Adrenal gland (tissue), 9 donors: ENCODE measurements at regions not wholly inside any gene's neighbourhood (a gene's known extent, or its start where the extent isn't known, plus 50 kb on each side); places are given as distances from the start of the nearest gene placed in this dataset.

Experiments
- DNase-seq, 7 donors: peaks; one replicate each; pipeline ENCODE4 v3.0.0-alpha.2; 2019 to 2020
- H3K27ac ChIP-seq, 5 donors: fragments of 200-600 bp; sonication (generic) in 4 of 5; 1 replicate in 3 of 5; 2 replicates in 2 of 5; pipeline versions ENCODE4 v1.5.1 to v1.8.0; 2016 to 2020; ENCODE audit warnings: mild to moderate bottlenecking in 1 of 5
- H3K27me3 ChIP-seq: fragments of 200-600 bp; 2 replicates; pipeline ENCODE4 v1.8.0; 2021
- H3K36me3 ChIP-seq, 2 donors: fragments of 200-600 bp; replicated peaks in 1 of 2; 1 replicate in 1 of 2; 2 replicates in 1 of 2; pipeline versions ENCODE4 v1.5.1 to v1.8.0; 2018 to 2022
- H3K4me1 ChIP-seq, 2 donors: fragments of 200-600 bp; replicated peaks in 1 of 2; 1 replicate in 1 of 2; 2 replicates in 1 of 2; pipeline versions ENCODE4 v1.5.1 to v1.8.0; 2018 to 2021
- H3K4me3 ChIP-seq, 4 donors: fragments of 200-600 bp; sonication (generic) in 3 of 4; one replicate each; pipeline ENCODE4 v1.5.1; 2016 to 2018
- H3K9me3 ChIP-seq, 3 donors: fragments of 200-600 bp; sonication (generic) in 1 of 3; replicated peaks in 1 of 3; 1 replicate in 2 of 3; 2 replicates in 1 of 3; pipeline versions ENCODE4 v1.5.1 to v1.8.0; 2016 to 2021
- CTCF ChIP-seq, 6 experiments: fragments of 450-650 bp in 4 of 6; fragments of 200-600 bp in 2 of 6; sonication (generic) in 1 of 6; IDR thresholded peaks; 1 replicate in 5 of 6; 2 replicates in 1 of 6; pipeline versions ENCODE4 v1.5.1 to v1.8.0; 2016 to 2021; ENCODE audit warnings: antibody characterized with exemption in 6 of 6, mild to moderate bottlenecking in 2 of 6, moderate library complexity in 1 of 6
- POLR2A ChIP-seq, 2 donors: fragments of 450-650 bp; IDR thresholded peaks; one replicate each; pipeline ENCODE4 v1.6.1; 2017; ENCODE audit warnings: antibody characterized with exemption in 2 of 2, mild to moderate bottlenecking in 2 of 2, moderate library complexity in 1 of 2
- WGBS, 4 donors: extraction: QIAGEN DNeasy Blood & Tissue Kit in 2 of 4; methylation state at CpG; one replicate each; pipeline versions ENCODE4 v1.1.5 to v1.1.7; 2013 to 2017; 5-methylcytosine and 5-hydroxymethylcytosine counted together
- intact Hi-C, 2 donors: fragments of 100-400 bp; cut with DNase I; formaldehyde crosslinking; loops; one replicate each; pipeline versions ENCODE4 v1.14.1 to v1.15.0; 2022 to 2023
- donor health status: healthy with polysubstance abuse.
- donor health status: Bipolar disorder and iron deficiency.
- donor health status: DM: yes; HTN: yes; CAD: no.
- donor health status: DM: no; HTN: no; CAD: no.
- donor health status: DM: no; HTN: no; CAD: no.

- DNase-seq, result no peak
- 71 to 81% (median 75%) methylated on average over 3 of the region's 3 CpGs for WGBS, 4 donors
- H3K27me3 ChIP-seq, result no peaks in the 10 kb centered on the region
- no peak for TF ChIP-seq CTCF (IDR thresholded peaks at IDR 0.05)
- TF ChIP-seq POLR2A (IDR thresholded peaks at IDR 0.05), result no peak
- no peak overlapping the region for H3K27ac ChIP-seq
- intact Hi-C loops, result no loop called here
- no peak overlapping the region for H3K4me3 ChIP-seq
- H3K9me3 ChIP-seq, result no peaks in the 10 kb centered on the region
- H3K4me1 ChIP-seq, result no peaks in the 10 kb centered on the region
- no peaks in the 10 kb centered on the region for H3K36me3 ChIP-seq
These were observed 423.6 kb downstream of the CDH26 start for GRCh38 chr20:60381643-60382400.

GRCh38 chr20:60389441-60389840 lies 431.2 kb downstream of the CDH26 start:
- Histone ChIP-seq H3K4me1 (no peaks in the 10 kb centered on the region), H3K4me3 (no peak overlapping the region), H3K9me3 (no peaks in the 10 kb centered on the region), H3K36me3 (no peaks in the 10 kb centered on the region), H3K27ac (no peak overlapping the region), H3K27me3 (no peaks in the 10 kb centered on the region)
- no peak for DNase-seq
- intact Hi-C loops, result no loop called here
- TF ChIP-seq POLR2A (IDR thresholded peaks at IDR 0.05), result no peak
- no peak for TF ChIP-seq CTCF (IDR thresholded peaks at IDR 0.05)

GRCh38 chr20:60389882-60390281 lies 431.7 kb downstream of the CDH26 start:
- WGBS, 4 donors, result 49 to 59% (median 55%) methylated on average over 7 of the region's 7 CpGs
- no peak for DNase-seq
- H3K9me3 ChIP-seq, result no peaks in the 10 kb centered on the region
- TF ChIP-seq POLR2A (IDR thresholded peaks at IDR 0.05) (no peak), CTCF (IDR thresholded peaks at IDR 0.05) (no peak)
- no peak overlapping the region for H3K4me3 ChIP-seq
- no peaks in the 10 kb centered on the region for H3K36me3 ChIP-seq
- H3K4me1 ChIP-seq, result no peaks in the 10 kb centered on the region
- no peaks in the 10 kb centered on the region for H3K27me3 ChIP-seq
- no peak overlapping the region for H3K27ac ChIP-seq
- intact Hi-C loops, result no loop called here

- no peaks in the 10 kb centered on the region for H3K27me3 ChIP-seq
- H3K36me3 ChIP-seq, result no peaks in the 10 kb centered on the region
- peak in 1 of 7 donors; percentile 48 for DNase-seq
- H3K9me3 ChIP-seq, result no peaks in the 10 kb centered on the region
- intact Hi-C loops, result no loop called here
- H3K4me1 ChIP-seq, result no peaks in the 10 kb centered on the region
- no peak overlapping the region for H3K4me3 ChIP-seq
- TF ChIP-seq POLR2A (IDR thresholded peaks at IDR 0.05) (no peak), CTCF (IDR thresholded peaks at IDR 0.05) (no peak)
- 37 to 59% (median 44%) methylated on average over 3 of the region's 3 CpGs for whole genome bisulfite sequencing, 4 donors
- no peak overlapping the region for H3K27ac ChIP-seq
These were observed 437.8 kb downstream of the CDH26 start for GRCh38 chr20:60395991-60396390.
